ENCODE measurements at regions not wholly inside any gene's neighbourhood (a gene's known extent, or its start where the extent isn't known, plus 50 kb on each side); places are given as distances from the start of the nearest gene placed in this dataset.
"Not testable (repeated sequence)": the region's sequence is repeated elsewhere in the genome, so short reads cannot be mapped to it uniquely, and the experiment has no call there.

- H3K36me3 ChIP-seq (ENCODE audit: low read depth); H3K27me3 ChIP-seq (ENCODE audit: insufficient read depth, low read depth); H3K4me3 ChIP-seq; H3K4me1 ChIP-seq (replicated peaks; ENCODE audit: insufficient read depth); H3F3A ChIP-seq (ENCODE audit: insufficient read depth, low read depth); H3K4me2 ChIP-seq; DNase-seq; intact Hi-C loops (cut with micrococcal nuclease; ENCODE audit: unreplicated experiment); POLR2A ChIA-PET (ENCODE audit: unreplicated experiment); BruUV-seq (replicated peaks); H2AFZ ChIP-seq; H3K79me2 ChIP-seq (ENCODE audit: low read depth); H3K9me2 ChIP-seq (ENCODE audit: insufficient read depth); H3K27ac ChIP-seq; H3K9me3 ChIP-seq (ENCODE audit: insufficient read depth, low read depth); CTCF ChIA-PET; H4K20me1 ChIP-seq (ENCODE audit: insufficient read depth): not testable (repeated sequence)
Measured at GRCh38 chr4:131883181-131883580, 1265.9 kb upstream of the PCDH10 start.

GRCh38 chr4:131925662-131926061, 1223.4 kb upstream of the PCDH10 start:
- BruUV-seq (replicated peaks); H3K4me2 ChIP-seq; H3K36me3 ChIP-seq (ENCODE audit: low read depth); H3K9me2 ChIP-seq (ENCODE audit: insufficient read depth); CTCF ChIA-PET; H3K27ac ChIP-seq; H3K4me1 ChIP-seq (replicated peaks; ENCODE audit: insufficient read depth); H3K4me3 ChIP-seq; H4K20me1 ChIP-seq (ENCODE audit: insufficient read depth); H3K9me3 ChIP-seq (ENCODE audit: insufficient read depth, low read depth); H3K79me2 ChIP-seq (ENCODE audit: low read depth); intact Hi-C loops (cut with micrococcal nuclease; ENCODE audit: unreplicated experiment); H3K27me3 ChIP-seq (ENCODE audit: insufficient read depth, low read depth); H3F3A ChIP-seq (ENCODE audit: insufficient read depth, low read depth); POLR2A ChIA-PET (ENCODE audit: unreplicated experiment); H2AFZ ChIP-seq; DNase-seq: not testable (repeated sequence)

- H3K4me3 ChIP-seq; DNase-seq; H4K20me1 ChIP-seq (ENCODE audit: insufficient read depth); H3K9me3 ChIP-seq (ENCODE audit: insufficient read depth, low read depth); H3K4me1 ChIP-seq (replicated peaks; ENCODE audit: insufficient read depth); H3K79me2 ChIP-seq (ENCODE audit: low read depth); H3K36me3 ChIP-seq (ENCODE audit: low read depth); CTCF ChIA-PET; H2AFZ ChIP-seq; intact Hi-C loops (cut with micrococcal nuclease; ENCODE audit: unreplicated experiment); H3K27me3 ChIP-seq (ENCODE audit: insufficient read depth, low read depth); H3K4me2 ChIP-seq; H3F3A ChIP-seq (ENCODE audit: insufficient read depth, low read depth); BruUV-seq (replicated peaks); H3K27ac ChIP-seq; POLR2A ChIA-PET (ENCODE audit: unreplicated experiment); H3K9me2 ChIP-seq (ENCODE audit: insufficient read depth): not testable (repeated sequence)
Measured at GRCh38 chr4:131967646-131968045, 1181.4 kb upstream of the PCDH10 start.

- no peak overlapping the region for H2AFZ ChIP-seq
- H3K9me3 ChIP-seq (ENCODE audit: insufficient read depth, low read depth) = no peaks in the 10 kb centered on the region
- H3K27me3 ChIP-seq (ENCODE audit: insufficient read depth, low read depth) = no peaks in the 10 kb centered on the region
- H3K4me1 ChIP-seq (replicated peaks; ENCODE audit: insufficient read depth) = no peaks in the 10 kb centered on the region
- H3K79me2 ChIP-seq (ENCODE audit: low read depth) = no peaks in the 10 kb centered on the region
- no peak for TF ChIP-seq EZH2 (IDR thresholded peaks at IDR 0.05; ENCODE audit: low read depth)
- no peak for TF ChIP-seq CTCF (conservative IDR thresholded peaks at IDR 0.05)
- DNase-seq = no peak
- intact Hi-C loops (cut with micrococcal nuclease; ENCODE audit: unreplicated experiment) = no loop called here
- BruUV-seq (replicated peaks) = no TSS peak
- ChIA-PET CTCF (no interaction called here), POLR2A (ENCODE audit: unreplicated experiment) (no interaction called here)
- H3K4me2 ChIP-seq = no peak overlapping the region
- no peaks in the 10 kb centered on the region for H4K20me1 ChIP-seq (ENCODE audit: insufficient read depth)
- no peaks in the 10 kb centered on the region for H3F3A ChIP-seq (ENCODE audit: insufficient read depth, low read depth)
- H3K36me3 ChIP-seq (ENCODE audit: low read depth) = no peaks in the 10 kb centered on the region
- no peak overlapping the region for H3K27ac ChIP-seq
- H3K4me3 ChIP-seq = no peak overlapping the region
- H3K9me2 ChIP-seq (ENCODE audit: insufficient read depth) = no peaks in the 10 kb centered on the region
Measured at GRCh38 chr4:131974730-131975129, 1174.4 kb upstream of the PCDH10 start.

- H3K4me3 ChIP-seq; H3K27me3 ChIP-seq (ENCODE audit: insufficient read depth, low read depth); H3K36me3 ChIP-seq (ENCODE audit: low read depth); H3K4me1 ChIP-seq (replicated peaks; ENCODE audit: insufficient read depth); intact Hi-C loops (cut with micrococcal nuclease; ENCODE audit: unreplicated experiment); CTCF ChIA-PET; H3K4me2 ChIP-seq; DNase-seq; H3K79me2 ChIP-seq (ENCODE audit: low read depth); H3F3A ChIP-seq (ENCODE audit: insufficient read depth, low read depth); H2AFZ ChIP-seq; H4K20me1 ChIP-seq (ENCODE audit: insufficient read depth); H3K9me3 ChIP-seq (ENCODE audit: insufficient read depth, low read depth); POLR2A ChIA-PET (ENCODE audit: unreplicated experiment); H3K27ac ChIP-seq; H3K9me2 ChIP-seq (ENCODE audit: insufficient read depth); BruUV-seq (replicated peaks): not testable (repeated sequence)
Measured at GRCh38 chr4:131975276-131976132, 1173.6 kb upstream of the PCDH10 start.

GRCh38 chr4:131976133-131977002, 1172.7 kb upstream of the PCDH10 start:
- H3K4me1 ChIP-seq (replicated peaks; ENCODE audit: insufficient read depth); POLR2A ChIA-PET (ENCODE audit: unreplicated experiment); H3K9me3 ChIP-seq (ENCODE audit: insufficient read depth, low read depth); H4K20me1 ChIP-seq (ENCODE audit: insufficient read depth); H2AFZ ChIP-seq; CTCF ChIA-PET; H3K27ac ChIP-seq; H3K79me2 ChIP-seq (ENCODE audit: low read depth); DNase-seq; BruUV-seq (replicated peaks); intact Hi-C loops (cut with micrococcal nuclease; ENCODE audit: unreplicated experiment); H3K9me2 ChIP-seq (ENCODE audit: insufficient read depth); H3K36me3 ChIP-seq (ENCODE audit: low read depth); H3K4me3 ChIP-seq; H3K4me2 ChIP-seq; H3K27me3 ChIP-seq (ENCODE audit: insufficient read depth, low read depth); H3F3A ChIP-seq (ENCODE audit: insufficient read depth, low read depth): not testable (repeated sequence)

All from PC-9 (cell line).